ENCODE measurements at regions not wholly inside any gene's neighbourhood (a gene's known extent, or its start where the extent isn't known, plus 50 kb on each side); places are given as distances from the start of the nearest gene placed in this dataset.

DNA sequence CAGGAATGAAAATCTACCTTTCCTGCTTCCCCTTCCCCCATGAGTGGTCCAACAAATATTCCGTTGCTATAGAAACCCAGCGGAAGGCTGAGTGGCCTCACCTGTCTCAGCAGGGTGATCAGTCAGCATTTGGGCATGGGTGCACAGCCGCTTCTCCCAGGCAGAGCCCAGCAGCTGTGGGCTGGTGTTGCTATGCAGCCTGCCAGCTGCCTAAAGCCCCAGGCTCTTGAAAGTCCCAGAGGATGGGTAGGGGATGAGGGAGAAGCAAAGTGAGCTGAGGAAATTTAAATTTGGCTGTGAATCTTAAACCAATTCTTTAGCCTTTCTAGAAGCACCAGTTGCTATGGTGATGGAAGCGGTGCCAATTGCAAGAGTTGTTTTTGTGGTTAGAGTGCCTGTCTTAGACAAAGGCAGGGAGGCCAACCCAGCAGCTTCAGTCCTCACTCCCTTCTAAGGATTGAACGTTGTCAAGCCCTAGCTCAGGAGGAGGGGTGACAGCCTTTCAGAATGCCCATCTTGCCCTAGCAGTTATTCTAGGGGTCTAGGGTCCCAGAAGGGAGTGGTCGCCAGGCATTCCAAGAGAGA, 151.5 kb upstream of the PITX1 start:
- TF ChIP-seq, protein P1, sequence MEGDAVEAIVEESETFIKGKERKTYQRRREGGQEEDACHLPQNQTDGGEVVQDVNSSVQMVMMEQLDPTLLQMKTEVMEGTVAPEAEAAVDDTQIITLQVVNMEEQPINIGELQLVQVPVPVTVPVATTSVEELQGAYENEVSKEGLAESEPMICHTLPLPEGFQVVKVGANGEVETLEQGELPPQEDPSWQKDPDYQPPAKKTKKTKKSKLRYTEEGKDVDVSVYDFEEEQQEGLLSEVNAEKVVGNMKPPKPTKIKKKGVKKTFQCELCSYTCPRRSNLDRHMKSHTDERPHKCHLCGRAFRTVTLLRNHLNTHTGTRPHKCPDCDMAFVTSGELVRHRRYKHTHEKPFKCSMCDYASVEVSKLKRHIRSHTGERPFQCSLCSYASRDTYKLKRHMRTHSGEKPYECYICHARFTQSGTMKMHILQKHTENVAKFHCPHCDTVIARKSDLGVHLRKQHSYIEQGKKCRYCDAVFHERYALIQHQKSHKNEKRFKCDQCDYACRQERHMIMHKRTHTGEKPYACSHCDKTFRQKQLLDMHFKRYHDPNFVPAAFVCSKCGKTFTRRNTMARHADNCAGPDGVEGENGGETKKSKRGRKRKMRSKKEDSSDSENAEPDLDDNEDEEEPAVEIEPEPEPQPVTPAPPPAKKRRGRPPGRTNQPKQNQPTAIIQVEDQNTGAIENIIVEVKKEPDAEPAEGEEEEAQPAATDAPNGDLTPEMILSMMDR (conservative IDR thresholded peaks at IDR 0.05; ENCODE audit: low read depth, low read length) = no peak
- no peak for TF ChIP-seq EZH2 (IDR thresholded peaks at IDR 0.05; ENCODE audit: borderline replicate concordance, low read depth, low read length, poor library complexity, severe bottlenecking)
